DOHH2 (cell line): ENCODE measurements at regions not wholly inside any gene's neighbourhood (a gene's known extent, or its start where the extent isn't known, plus 50 kb on each side); places are given as distances from the start of the nearest gene placed in this dataset.

Experiments used
- H3F3A ChIP-seq: fragments of 200-600 bp; sonication (generic), shearing (Covaris generic); 2 replicates; pipeline ENCODE4 v1.6.0; 2016; ENCODE audit warnings: antibody characterized with exemption, mild to moderate bottlenecking; ENCODE audit not compliant: control insufficient read depth, insufficient read depth
- H3K27ac ChIP-seq: fragments of 200-600 bp; sonication (generic); 2 replicates; pipeline ENCODE4 v1.5.1; 2014; ENCODE audit warnings: low read depth, mild to moderate bottlenecking, low read length, moderate library complexity
- H3K27me3 ChIP-seq: fragments of 200-600 bp; sonication (generic); 2 replicates; pipeline ENCODE4 v1.6.1; 2014; ENCODE audit warnings: mild to moderate bottlenecking, low read length, mixed read lengths; ENCODE audit not compliant: control insufficient read depth
- H3K36me3 ChIP-seq: fragments of 200-600 bp; sonication (generic); 2 replicates; pipeline ENCODE4 v1.6.1; 2014; ENCODE audit warnings: mild to moderate bottlenecking, low read length, moderate library complexity, mixed read lengths; ENCODE audit not compliant: control insufficient read depth
- H3K4me1 ChIP-seq: fragments of 200-600 bp; sonication (generic); 2 replicates; pipeline ENCODE4 v1.6.1; 2014; ENCODE audit warnings: mild to moderate bottlenecking, low read length, mixed read lengths; ENCODE audit not compliant: control insufficient read depth
- H3K4me2 ChIP-seq: fragments of 200-600 bp; sonication (generic); 2 replicates; pipeline ENCODE4 v1.6.0; 2014; ENCODE audit warnings: mild to moderate bottlenecking, low read length, moderate library complexity
- H3K4me3 ChIP-seq: fragments of 200-600 bp; sonication (generic); 2 replicates; pipeline ENCODE4 v1.5.1; 2014; ENCODE audit warnings: mild to moderate bottlenecking, low read length, mixed read lengths
- H3K79me2 ChIP-seq: fragments of 200-600 bp; sonication (generic); 2 replicates; pipeline ENCODE4 v1.6.1; 2014; ENCODE audit warnings: mild to moderate bottlenecking, low read length, mixed read lengths; ENCODE audit not compliant: control insufficient read depth
- H3K9me2 ChIP-seq: fragments of 200-600 bp; sonication (generic); replicated peaks from 2 replicates; pipeline ENCODE4 v1.6.1; 2014; ENCODE audit warnings: mild to moderate bottlenecking, low read length, mixed read lengths; ENCODE audit not compliant: control insufficient read depth
- H3K9me3 ChIP-seq: fragments of 200-600 bp; sonication (generic); 2 replicates; pipeline ENCODE4 v1.6.1; 2014; ENCODE audit warnings: antibody characterized with exemption, low read length, mixed read lengths; ENCODE audit not compliant: control insufficient read depth, insufficient read depth
- H4K20me1 ChIP-seq: fragments of 200-600 bp; sonication (generic); 2 replicates; pipeline ENCODE4 v1.6.0; 2014; ENCODE audit warnings: low read depth, mild to moderate bottlenecking, antibody characterized with exemption, low read length, moderate library complexity; ENCODE audit not compliant: control insufficient read depth, insufficient read depth
- CTCF ChIP-seq: fragments of 200-600 bp; sonication (generic); IDR thresholded peaks from one replicate; pipeline ENCODE4 v1.5.1; 2014; ENCODE audit warnings: antibody characterized with exemption, mild to moderate bottlenecking, low read depth, low read length; ENCODE audit not compliant: poor library complexity, severe bottlenecking
- EZH2phosphoT487 ChIP-seq: fragments of 200-600 bp; sonication (generic); IDR thresholded peaks from 2 replicates; pipeline ENCODE4 v1.6.1; 2017; ENCODE audit warnings: borderline replicate concordance, mild to moderate bottlenecking, antibody characterized with exemption, low read length, moderate library complexity, mixed read lengths

- peaks cover 19% of the 10 kb centered on the region for H3K4me1 ChIP-seq
- no peaks in the 10 kb centered on the region; the same call in 1 of the 2 replicates for H3K27me3 ChIP-seq
- no peak overlapping the region for H3K4me2 ChIP-seq
- H3F3A ChIP-seq, result no peaks in the 10 kb centered on the region
- no peaks in the 10 kb centered on the region for H3K79me2 ChIP-seq
- no peaks in the 10 kb centered on the region for H3K9me2 ChIP-seq
- H3K4me3 ChIP-seq, result no peak overlapping the region
- H4K20me1 ChIP-seq, result no peaks in the 10 kb centered on the region
- H3K36me3 ChIP-seq, result no peaks in the 10 kb centered on the region
- H3K9me3 ChIP-seq, result no peaks in the 10 kb centered on the region
- TF ChIP-seq EZH2phosphoT487, result no peak
- TF ChIP-seq CTCF, result no peak
- H3K27ac ChIP-seq, result no peak overlapping the region
These were observed 88.4 kb upstream of the KCNA3 start for GRCh38 chr1:110763149-110763548.

DNA sequence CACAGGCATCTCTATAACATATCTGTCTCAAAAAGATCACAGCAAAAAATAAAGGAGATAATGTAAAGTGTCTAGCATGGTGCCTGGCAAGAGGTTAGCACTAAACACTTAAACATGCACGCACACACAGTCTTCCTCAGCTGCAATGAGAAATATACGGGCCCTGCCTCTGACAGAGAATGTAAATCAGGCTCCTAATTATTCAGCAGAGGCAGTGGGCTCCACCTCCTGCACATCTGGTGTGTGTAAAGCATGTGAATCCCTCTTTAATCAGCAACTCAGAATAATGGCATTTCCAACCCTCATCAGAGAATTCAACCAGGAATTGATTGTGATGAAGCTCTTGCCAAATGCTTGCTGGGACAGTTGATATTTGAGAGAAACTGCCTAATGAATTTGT lies 85.6 kb upstream of the KCNA3 start:
- Histone ChIP-seq H3K79me2 (no peaks in the 10 kb centered on the region), H3K9me3 (no peaks in the 10 kb centered on the region), H3K9me2 (no peaks in the 10 kb centered on the region), H3K4me3 (no peak overlapping the region), H3K36me3 (no peaks in the 10 kb centered on the region), H3F3A (no peaks in the 10 kb centered on the region), H3K27ac (no peak overlapping the region), H3K4me2 (no peak overlapping the region), H3K27me3 (no peaks in the 10 kb centered on the region; the same call in 1 of the 2 replicates), H3K4me1 (peaks cover 6% of the 10 kb centered on the region), H4K20me1 (no peaks in the 10 kb centered on the region)
- TF ChIP-seq CTCF, result no peak
- no peak for TF ChIP-seq EZH2phosphoT487

DNA sequence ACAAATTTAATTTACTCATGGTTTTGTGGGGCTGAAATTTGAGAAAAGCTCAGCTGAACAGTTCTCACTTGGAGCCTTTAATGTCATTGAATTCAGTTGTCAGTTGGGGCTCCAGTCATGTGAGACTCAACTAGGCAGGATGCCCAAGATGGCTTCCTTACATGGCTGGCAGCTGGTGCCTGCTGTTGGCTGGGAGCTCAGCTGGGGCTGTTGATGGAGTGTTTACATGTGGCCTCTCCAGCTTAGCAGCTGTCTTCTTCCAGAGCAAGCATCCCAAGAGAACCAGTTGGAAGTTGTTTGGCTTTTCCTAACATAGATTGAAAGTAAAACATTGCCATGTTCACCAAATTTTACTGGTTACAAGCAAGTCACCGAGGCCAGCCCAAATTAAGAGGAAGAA lies 81.8 kb upstream of the KCNA3 start:
- no peaks in the 10 kb centered on the region for H3K79me2 ChIP-seq
- no peaks in the 10 kb centered on the region for H3K4me1 ChIP-seq
- H3K4me2 ChIP-seq, result no peak overlapping the region
- H3K9me3 ChIP-seq, result no peaks in the 10 kb centered on the region
- H3F3A ChIP-seq, result no peaks in the 10 kb centered on the region
- H4K20me1 ChIP-seq, result no peaks in the 10 kb centered on the region
- no peaks in the 10 kb centered on the region for H3K9me2 ChIP-seq
- no peaks in the 10 kb centered on the region for H3K36me3 ChIP-seq
- no peak overlapping the region for H3K4me3 ChIP-seq
- TF ChIP-seq EZH2phosphoT487 (no peak), CTCF (no peak)
- H3K27ac ChIP-seq, result no peak overlapping the region
- H3K27me3 ChIP-seq, result peaks cover 3% of the 10 kb centered on the region
